ENCODE measurements at regions not wholly inside any gene's neighbourhood (a gene's known extent, or its start where the extent isn't known, plus 50 kb on each side); places are given as distances from the start of the nearest gene placed in this dataset.

DNA sequence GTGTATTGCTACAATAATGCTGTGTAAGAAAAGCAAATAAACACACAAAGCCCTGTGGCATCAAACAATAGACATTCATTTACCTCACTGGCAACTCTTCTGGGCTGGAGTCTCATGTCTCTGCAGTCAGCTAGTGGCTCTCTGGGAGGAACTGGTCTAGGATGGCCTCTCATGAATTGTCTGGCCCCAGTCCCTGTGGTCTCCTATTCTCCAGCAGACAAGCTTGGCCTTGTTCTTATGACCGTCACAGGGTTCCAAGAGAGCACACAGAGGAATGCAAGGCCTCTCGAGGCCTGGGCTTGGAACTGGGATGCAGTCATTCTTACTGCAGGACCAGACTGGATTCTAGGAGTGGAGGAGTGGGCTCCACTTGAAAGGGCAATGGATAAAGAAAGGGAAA, 141.2 kb upstream of the NTM start:
- TF ChIP-seq, protein P1, sequence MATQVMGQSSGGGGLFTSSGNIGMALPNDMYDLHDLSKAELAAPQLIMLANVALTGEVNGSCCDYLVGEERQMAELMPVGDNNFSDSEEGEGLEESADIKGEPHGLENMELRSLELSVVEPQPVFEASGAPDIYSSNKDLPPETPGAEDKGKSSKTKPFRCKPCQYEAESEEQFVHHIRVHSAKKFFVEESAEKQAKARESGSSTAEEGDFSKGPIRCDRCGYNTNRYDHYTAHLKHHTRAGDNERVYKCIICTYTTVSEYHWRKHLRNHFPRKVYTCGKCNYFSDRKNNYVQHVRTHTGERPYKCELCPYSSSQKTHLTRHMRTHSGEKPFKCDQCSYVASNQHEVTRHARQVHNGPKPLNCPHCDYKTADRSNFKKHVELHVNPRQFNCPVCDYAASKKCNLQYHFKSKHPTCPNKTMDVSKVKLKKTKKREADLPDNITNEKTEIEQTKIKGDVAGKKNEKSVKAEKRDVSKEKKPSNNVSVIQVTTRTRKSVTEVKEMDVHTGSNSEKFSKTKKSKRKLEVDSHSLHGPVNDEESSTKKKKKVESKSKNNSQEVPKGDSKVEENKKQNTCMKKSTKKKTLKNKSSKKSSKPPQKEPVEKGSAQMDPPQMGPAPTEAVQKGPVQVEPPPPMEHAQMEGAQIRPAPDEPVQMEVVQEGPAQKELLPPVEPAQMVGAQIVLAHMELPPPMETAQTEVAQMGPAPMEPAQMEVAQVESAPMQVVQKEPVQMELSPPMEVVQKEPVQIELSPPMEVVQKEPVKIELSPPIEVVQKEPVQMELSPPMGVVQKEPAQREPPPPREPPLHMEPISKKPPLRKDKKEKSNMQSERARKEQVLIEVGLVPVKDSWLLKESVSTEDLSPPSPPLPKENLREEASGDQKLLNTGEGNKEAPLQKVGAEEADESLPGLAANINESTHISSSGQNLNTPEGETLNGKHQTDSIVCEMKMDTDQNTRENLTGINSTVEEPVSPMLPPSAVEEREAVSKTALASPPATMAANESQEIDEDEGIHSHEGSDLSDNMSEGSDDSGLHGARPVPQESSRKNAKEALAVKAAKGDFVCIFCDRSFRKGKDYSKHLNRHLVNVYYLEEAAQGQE (IDR thresholded peaks at IDR 0.05; ENCODE audit: low read depth): no peak
- TF ChIP-seq EZH2 (IDR thresholded peaks at IDR 0.05): no peak
- TF ChIP-seq CBX3 (IDR thresholded peaks at IDR 0.05; ENCODE audit: low read depth): no peak
- no peak for TF ChIP-seq CEBPB (IDR thresholded peaks at IDR 0.05; ENCODE audit: low read depth)
- TF ChIP-seq ZFX (IDR thresholded peaks at IDR 0.05): no peak
- TF ChIP-seq YY1 (IDR thresholded peaks at IDR 0.05; ENCODE audit: extremely low read depth, insufficient replicate concordance, low read depth, low read length): no peak
- no peak for TF ChIP-seq SP1 (IDR thresholded peaks at IDR 0.05; ENCODE audit: low read depth)
- TF ChIP-seq ELF1 (IDR thresholded peaks at IDR 0.05; ENCODE audit: borderline replicate concordance, low read depth): no peak
- TF ChIP-seq, protein P2, sequence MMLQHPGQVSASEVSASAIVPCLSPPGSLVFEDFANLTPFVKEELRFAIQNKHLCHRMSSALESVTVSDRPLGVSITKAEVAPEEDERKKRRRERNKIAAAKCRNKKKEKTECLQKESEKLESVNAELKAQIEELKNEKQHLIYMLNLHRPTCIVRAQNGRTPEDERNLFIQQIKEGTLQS (IDR thresholded peaks at IDR 0.05): no peak
- TF ChIP-seq SRF (IDR thresholded peaks at IDR 0.05; ENCODE audit: low read depth): no peak
- no peak for TF ChIP-seq SIN3A (IDR thresholded peaks at IDR 0.05; ENCODE audit: low read depth)
- no peak for TF ChIP-seq POLR2A (IDR thresholded peaks at IDR 0.05; ENCODE audit: borderline replicate concordance, extremely low read depth, insufficient read depth, insufficient read length)
- TF ChIP-seq, protein P3, sequence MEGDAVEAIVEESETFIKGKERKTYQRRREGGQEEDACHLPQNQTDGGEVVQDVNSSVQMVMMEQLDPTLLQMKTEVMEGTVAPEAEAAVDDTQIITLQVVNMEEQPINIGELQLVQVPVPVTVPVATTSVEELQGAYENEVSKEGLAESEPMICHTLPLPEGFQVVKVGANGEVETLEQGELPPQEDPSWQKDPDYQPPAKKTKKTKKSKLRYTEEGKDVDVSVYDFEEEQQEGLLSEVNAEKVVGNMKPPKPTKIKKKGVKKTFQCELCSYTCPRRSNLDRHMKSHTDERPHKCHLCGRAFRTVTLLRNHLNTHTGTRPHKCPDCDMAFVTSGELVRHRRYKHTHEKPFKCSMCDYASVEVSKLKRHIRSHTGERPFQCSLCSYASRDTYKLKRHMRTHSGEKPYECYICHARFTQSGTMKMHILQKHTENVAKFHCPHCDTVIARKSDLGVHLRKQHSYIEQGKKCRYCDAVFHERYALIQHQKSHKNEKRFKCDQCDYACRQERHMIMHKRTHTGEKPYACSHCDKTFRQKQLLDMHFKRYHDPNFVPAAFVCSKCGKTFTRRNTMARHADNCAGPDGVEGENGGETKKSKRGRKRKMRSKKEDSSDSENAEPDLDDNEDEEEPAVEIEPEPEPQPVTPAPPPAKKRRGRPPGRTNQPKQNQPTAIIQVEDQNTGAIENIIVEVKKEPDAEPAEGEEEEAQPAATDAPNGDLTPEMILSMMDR (IDR thresholded peaks at IDR 0.05 in 2 of 3, conservative IDR thresholded peaks at IDR 0.05 in 1 of 3; ENCODE audit: borderline replicate concordance in 1 of 3, insufficient read depth in 1 of 3, low read depth in 2 of 3, low read length in 2 of 3): no peak
- TF ChIP-seq, protein P4, sequence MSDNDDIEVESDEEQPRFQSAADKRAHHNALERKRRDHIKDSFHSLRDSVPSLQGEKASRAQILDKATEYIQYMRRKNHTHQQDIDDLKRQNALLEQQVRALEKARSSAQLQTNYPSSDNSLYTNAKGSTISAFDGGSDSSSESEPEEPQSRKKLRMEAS (IDR thresholded peaks at IDR 0.05): no peak
- TF ChIP-seq ZNF274 (IDR thresholded peaks at IDR 0.05; ENCODE audit: low read depth, low read length): no peak
- no peak for TF ChIP-seq RAD21 (IDR thresholded peaks at IDR 0.05; ENCODE audit: low read depth)
- no peak for TF ChIP-seq JUND (IDR thresholded peaks at IDR 0.05)
- BruUV-seq (replicated peaks): no TSS peak
- DNase-seq (ENCODE audit: low read depth, low spot score): no peak
- Histone ChIP-seq H2AFZ (ENCODE audit: low read depth, low read length, poor library complexity, severe bottlenecking) (no peak overlapping the region), H3K4me1 (ENCODE audit: control insufficient read depth in 1 of 2, insufficient read depth in 2 of 2, low read length in 2 of 2) (no peaks in the 10 kb centered on the region), H3K9ac (ENCODE audit: low read length) (no peak overlapping the region), H3K27ac (ENCODE audit: low read depth, low read length) (no peak overlapping the region), H3K9me2 (ENCODE audit: insufficient read depth) (no peaks in the 10 kb centered on the region), H3K27me3 (ENCODE audit: insufficient read depth, low read length) (no peaks in the 10 kb centered on the region), H3K4me3 (replicated peaks in 1 of 2; ENCODE audit: low read depth in 1 of 2, low read length in 2 of 2) (no peak overlapping the region), H3K36me3 (ENCODE audit: control insufficient read depth in 1 of 2, insufficient read depth in 2 of 2, low read length in 2 of 2) (no peaks in the 10 kb centered on the region), H4K20me1 (ENCODE audit: insufficient read depth) (no peaks in the 10 kb centered on the region), H3K9me3 (ENCODE audit: control insufficient read depth in 1 of 2, insufficient read depth in 1 of 2, low read depth in 1 of 2, low read length in 2 of 2) (peaks cover 0 to 7% of the 10 kb centered on the region in 2 experiments; a peak in 2 of 4 replicates), H3K4me2 (ENCODE audit: low read length) (no peak overlapping the region), H3K79me2 (ENCODE audit: insufficient read depth, low read length) (no peaks in the 10 kb centered on the region)
- RAD21 ChIA-PET (ENCODE audit: low non-redundant PET in 1 of 2, low total read pairs in 2 of 2, uncharacterized antibody in 2 of 2, unreplicated experiment in 2 of 2): no interaction called here
- POLR2A ChIA-PET: no interaction called here
- ATAC-seq: no peak
- intact Hi-C loops (cut with micrococcal nuclease): loop anchor here (10.0 kb wide), 1 partner anchor 194 kb away; no protein-coding TSS in a partner anchor
- CTCF ChIA-PET: no interaction called here
